ENCODE measurements at regions not wholly inside any gene's neighbourhood (a gene's known extent, or its start where the extent isn't known, plus 50 kb on each side); places are given as distances from the start of the nearest gene placed in this dataset.

DNA sequence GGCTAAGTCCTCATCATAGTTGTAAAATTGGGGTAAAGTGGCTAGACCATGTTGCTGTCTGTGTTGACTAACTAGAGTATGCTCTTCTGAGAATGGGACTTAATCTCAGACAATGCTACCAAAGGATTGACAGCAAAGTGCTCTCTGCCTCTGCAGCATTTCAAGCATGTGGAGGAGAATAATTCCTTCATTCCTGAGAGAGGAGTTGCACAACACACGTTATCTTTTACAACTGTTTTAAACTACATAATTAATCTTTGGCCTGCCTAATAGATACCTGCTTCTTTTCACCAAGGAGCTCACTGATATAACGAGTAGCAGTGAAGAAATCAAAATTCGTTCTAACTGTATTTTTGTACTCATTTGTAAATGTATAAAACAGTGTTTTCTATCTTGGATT lies 2172.2 kb downstream of the PCDH9 start:
- Histone ChIP-seq H2AFZ (ENCODE audit: low read depth, low read length, severe bottlenecking) (peak overlapping the region; percentile 51), H3K9me3 (ENCODE audit: insufficient read depth, low read length) (peaks cover 4% of the 10 kb centered on the region; the same call in 1 of the 2 replicates), H3K27ac (ENCODE audit: low read depth, low read length) (no peak overlapping the region), H3K27me3 (ENCODE audit: low read length) (no peaks in the 10 kb centered on the region), H3K9me2 (replicated peaks; ENCODE audit: insufficient read depth, low read length) (no peaks in the 10 kb centered on the region), H3K36me3 (ENCODE audit: low read length) (no peaks in the 10 kb centered on the region), H3F3A (ENCODE audit: insufficient read depth) (no peaks in the 10 kb centered on the region), H3K4me2 (ENCODE audit: low read depth, low read length, poor library complexity, severe bottlenecking) (no peak overlapping the region), H3K79me2 (ENCODE audit: insufficient read depth, low read length) (no peaks in the 10 kb centered on the region), H4K20me1 (ENCODE audit: low read depth, low read length) (no peaks in the 10 kb centered on the region), H3K9ac (ENCODE audit: low read length) (no peak overlapping the region), H3K4me3 (ENCODE audit: insufficient read depth, low read length, poor library complexity, severe bottlenecking) (no peak overlapping the region)
- no peak for TF ChIP-seq EZH2phosphoT487 (conservative IDR thresholded peaks at IDR 0.05; ENCODE audit: low read length)
- TF ChIP-seq, protein P1, sequence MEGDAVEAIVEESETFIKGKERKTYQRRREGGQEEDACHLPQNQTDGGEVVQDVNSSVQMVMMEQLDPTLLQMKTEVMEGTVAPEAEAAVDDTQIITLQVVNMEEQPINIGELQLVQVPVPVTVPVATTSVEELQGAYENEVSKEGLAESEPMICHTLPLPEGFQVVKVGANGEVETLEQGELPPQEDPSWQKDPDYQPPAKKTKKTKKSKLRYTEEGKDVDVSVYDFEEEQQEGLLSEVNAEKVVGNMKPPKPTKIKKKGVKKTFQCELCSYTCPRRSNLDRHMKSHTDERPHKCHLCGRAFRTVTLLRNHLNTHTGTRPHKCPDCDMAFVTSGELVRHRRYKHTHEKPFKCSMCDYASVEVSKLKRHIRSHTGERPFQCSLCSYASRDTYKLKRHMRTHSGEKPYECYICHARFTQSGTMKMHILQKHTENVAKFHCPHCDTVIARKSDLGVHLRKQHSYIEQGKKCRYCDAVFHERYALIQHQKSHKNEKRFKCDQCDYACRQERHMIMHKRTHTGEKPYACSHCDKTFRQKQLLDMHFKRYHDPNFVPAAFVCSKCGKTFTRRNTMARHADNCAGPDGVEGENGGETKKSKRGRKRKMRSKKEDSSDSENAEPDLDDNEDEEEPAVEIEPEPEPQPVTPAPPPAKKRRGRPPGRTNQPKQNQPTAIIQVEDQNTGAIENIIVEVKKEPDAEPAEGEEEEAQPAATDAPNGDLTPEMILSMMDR (IDR thresholded peaks at IDR 0.05; ENCODE audit: insufficient read depth, low read length, poor library complexity, severe bottlenecking): no peak

DNA sequence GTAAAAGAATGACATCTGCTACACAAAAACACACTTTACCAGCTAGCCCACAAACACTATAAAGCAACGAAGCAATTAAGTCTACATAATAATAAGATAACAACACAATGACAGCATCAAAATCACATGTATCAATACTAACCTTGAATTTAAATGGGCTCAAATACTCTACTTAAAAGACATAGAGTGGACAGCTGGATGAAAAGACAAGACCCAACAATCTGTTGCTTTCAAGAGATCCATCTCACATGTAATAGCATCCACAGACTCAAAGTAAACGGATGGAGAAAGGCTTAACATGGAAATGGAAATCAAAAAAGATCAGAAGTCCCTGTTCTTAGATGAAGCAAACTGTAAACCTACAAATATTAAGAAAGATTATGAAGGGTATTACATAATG lies 2175.9 kb downstream of the PCDH9 start:
- Histone ChIP-seq H3K9ac (ENCODE audit: low read length) (no peak overlapping the region), H3K9me2 (replicated peaks; ENCODE audit: insufficient read depth, low read length) (no peaks in the 10 kb centered on the region), H2AFZ (ENCODE audit: low read depth, low read length, severe bottlenecking) (no peak overlapping the region), H4K20me1 (ENCODE audit: low read depth, low read length) (no peaks in the 10 kb centered on the region), H3K27ac (ENCODE audit: low read depth, low read length) (no peak overlapping the region), H3K79me2 (ENCODE audit: insufficient read depth, low read length) (no peaks in the 10 kb centered on the region), H3F3A (ENCODE audit: insufficient read depth) (no peaks in the 10 kb centered on the region), H3K36me3 (ENCODE audit: low read length) (no peaks in the 10 kb centered on the region; the same call in 1 of the 2 replicates), H3K4me2 (ENCODE audit: low read depth, low read length, poor library complexity, severe bottlenecking) (no peak overlapping the region), H3K4me3 (ENCODE audit: insufficient read depth, low read length, poor library complexity, severe bottlenecking) (no peak overlapping the region), H3K27me3 (ENCODE audit: low read length) (no peaks in the 10 kb centered on the region), H3K9me3 (ENCODE audit: insufficient read depth, low read length) (peaks cover 4% of the 10 kb centered on the region; the same call in 1 of the 2 replicates)
- TF ChIP-seq, protein P1 (IDR thresholded peaks at IDR 0.05; ENCODE audit: insufficient read depth, low read length, poor library complexity, severe bottlenecking): no peak

DNA sequence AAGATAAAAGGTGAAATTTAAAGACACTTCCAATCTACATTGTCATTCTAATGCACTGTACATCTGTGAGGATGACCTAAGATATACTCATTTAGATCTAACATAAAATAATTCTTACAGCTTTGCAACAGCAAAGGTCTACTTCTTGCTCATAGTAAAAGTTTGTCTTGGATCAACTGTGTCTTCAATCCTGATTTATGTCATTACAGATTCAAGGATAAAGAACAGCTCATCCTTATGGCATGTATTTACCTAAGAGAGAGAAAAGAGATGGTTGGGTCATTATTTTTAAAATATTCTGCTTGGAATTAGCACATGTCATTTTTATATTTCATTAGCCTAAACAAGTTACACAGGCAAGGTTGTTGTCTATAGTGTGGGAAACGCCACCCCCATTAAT lies 2193.1 kb downstream of the PCDH9 start:
- no peak overlapping the region for H3K4me3 ChIP-seq (ENCODE audit: insufficient read depth, low read length, poor library complexity, severe bottlenecking)
- H3K4me2 ChIP-seq (ENCODE audit: low read depth, low read length, poor library complexity, severe bottlenecking): no peak overlapping the region
- no peak overlapping the region for H3K9ac ChIP-seq (ENCODE audit: low read length)
- no peak overlapping the region for H3K27ac ChIP-seq (ENCODE audit: low read depth, low read length)
- no peaks in the 10 kb centered on the region for H3F3A ChIP-seq (ENCODE audit: insufficient read depth)
- TF ChIP-seq, protein P1 (IDR thresholded peaks at IDR 0.05; ENCODE audit: insufficient read depth, low read length, poor library complexity, severe bottlenecking): no peak
- no peak for TF ChIP-seq EZH2phosphoT487 (conservative IDR thresholded peaks at IDR 0.05; ENCODE audit: low read length)
- H3K9me3 ChIP-seq (ENCODE audit: insufficient read depth, low read length): no peaks in the 10 kb centered on the region
- H4K20me1 ChIP-seq (ENCODE audit: low read depth, low read length): no peaks in the 10 kb centered on the region
- H3K9me2 ChIP-seq (replicated peaks; ENCODE audit: insufficient read depth, low read length): no peaks in the 10 kb centered on the region
- no peaks in the 10 kb centered on the region for H3K36me3 ChIP-seq (ENCODE audit: low read length)
- no peaks in the 10 kb centered on the region for H3K27me3 ChIP-seq (ENCODE audit: low read length)
- no peaks in the 10 kb centered on the region for H3K79me2 ChIP-seq (ENCODE audit: insufficient read depth, low read length)
- H2AFZ ChIP-seq (ENCODE audit: low read depth, low read length, severe bottlenecking): no peak overlapping the region

All from SU-DHL-6 (cell line).